Spleen (tissue), 7 donors: ENCODE measurements at regions not wholly inside any gene's neighbourhood (a gene's known extent, or its start where the extent isn't known, plus 50 kb on each side); places are given as distances from the start of the nearest gene placed in this dataset.

Experiments
- POLR2AphosphoS5 ChIP-seq, 3 donors: sonication (generic); formaldehyde crosslinking; IDR thresholded peaks; one replicate each; pipeline ENCODE4 v1.5.1; 2017; ENCODE audit warnings: antibody characterized with exemption in 3 of 3
- TF ChIP-seq, protein P1 (sequence below), 11 experiments: fragments of 200-600 bp in 7 of 11; fragments of 450-650 bp in 4 of 11; sonication (generic) in 4 of 11; IDR thresholded peaks in 8 of 11; conservative IDR thresholded peaks in 3 of 11; 1 replicate in 7 of 11; 2 replicates in 4 of 11; pipeline versions ENCODE4 v1.4.0 to v1.8.0; 2016 to 2021; ENCODE audit warnings: antibody characterized with exemption in 11 of 11, inconsistent platforms in 4 of 11, mild to moderate bottlenecking in 1 of 11
- donor health status: DM: no; HTN: no; CAD: no; lungs with moderate emphysema.
- donor health status: DM: no; HTN: no; CAD: no.
- donor health status: DM: no; HTN: no; CAD: no.

DNA sequence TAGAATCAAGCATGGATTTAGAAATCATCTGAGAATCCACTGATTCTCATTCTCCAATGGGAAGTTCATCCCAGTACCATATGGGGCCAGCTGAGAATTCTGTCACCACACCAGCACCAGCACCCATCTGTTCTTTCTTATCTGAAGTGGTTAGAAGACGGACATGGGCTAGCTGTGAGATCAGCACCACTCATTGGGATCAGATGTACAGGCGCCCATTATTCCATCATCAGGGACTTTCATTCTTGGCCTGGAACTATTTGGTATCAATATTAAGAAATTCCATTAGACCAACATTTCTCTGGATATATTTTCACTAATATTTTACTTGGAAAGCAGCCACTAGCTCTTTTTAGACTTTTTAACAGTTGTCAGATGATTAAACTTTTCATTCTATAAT lies 185.9 kb upstream of the LINC00305 start:
- TF ChIP-seq, protein P1, sequence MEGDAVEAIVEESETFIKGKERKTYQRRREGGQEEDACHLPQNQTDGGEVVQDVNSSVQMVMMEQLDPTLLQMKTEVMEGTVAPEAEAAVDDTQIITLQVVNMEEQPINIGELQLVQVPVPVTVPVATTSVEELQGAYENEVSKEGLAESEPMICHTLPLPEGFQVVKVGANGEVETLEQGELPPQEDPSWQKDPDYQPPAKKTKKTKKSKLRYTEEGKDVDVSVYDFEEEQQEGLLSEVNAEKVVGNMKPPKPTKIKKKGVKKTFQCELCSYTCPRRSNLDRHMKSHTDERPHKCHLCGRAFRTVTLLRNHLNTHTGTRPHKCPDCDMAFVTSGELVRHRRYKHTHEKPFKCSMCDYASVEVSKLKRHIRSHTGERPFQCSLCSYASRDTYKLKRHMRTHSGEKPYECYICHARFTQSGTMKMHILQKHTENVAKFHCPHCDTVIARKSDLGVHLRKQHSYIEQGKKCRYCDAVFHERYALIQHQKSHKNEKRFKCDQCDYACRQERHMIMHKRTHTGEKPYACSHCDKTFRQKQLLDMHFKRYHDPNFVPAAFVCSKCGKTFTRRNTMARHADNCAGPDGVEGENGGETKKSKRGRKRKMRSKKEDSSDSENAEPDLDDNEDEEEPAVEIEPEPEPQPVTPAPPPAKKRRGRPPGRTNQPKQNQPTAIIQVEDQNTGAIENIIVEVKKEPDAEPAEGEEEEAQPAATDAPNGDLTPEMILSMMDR (IDR thresholded peaks at IDR 0.05 in 8 of 11, conservative IDR thresholded peaks at IDR 0.05 in 3 of 11), result no peak
- TF ChIP-seq POLR2AphosphoS5 (IDR thresholded peaks at IDR 0.05), result no peak
